ENCODE measurements at regions not wholly inside any gene's neighbourhood (a gene's known extent, or its start where the extent isn't known, plus 50 kb on each side); places are given as distances from the start of the nearest gene placed in this dataset.
A peak's percentile ranks its signal among the peaks of the same experiment; 100 is the strongest.

- H2AFZ ChIP-seq (ENCODE audit: insufficient read depth, low read depth, low read length, poor library complexity, severe bottlenecking): peak overlapping the region; percentile 13
- CTCF ChIA-PET: no interaction called here
Observed at GRCh38 chr4:36917413-36917812, 327.1 kb upstream of the NWD2 start.

GRCh38 chr4:36919721-36920120 lies 324.8 kb upstream of the NWD2 start:
- ChIA-PET POLR2A (no interaction called here), CTCF (no interaction called here)
- DNase-seq: no peak
- TF ChIP-seq CTCF (IDR thresholded peaks at IDR 0.05) (no peak), EZH2 (IDR thresholded peaks at IDR 0.05; ENCODE audit: borderline replicate concordance, insufficient read depth, low read depth, low read length, poor library complexity, severe bottlenecking) (no peak)
- H3K27me3 Mint-ChIP-seq: no peaks in the 10 kb centered on the region
- Histone ChIP-seq H3K4me3 (ENCODE audit: control extremely low read depth in 1 of 5, extremely low read depth in 1 of 5, insufficient read depth in 1 of 5, low read depth in 2 of 5, low read length in 4 of 5) (no peak overlapping the region), H3K9me3 (ENCODE audit: control extremely low read depth in 1 of 3, control insufficient read depth in 2 of 3, insufficient read depth in 1 of 3, low read length in 2 of 3) (no peaks in the 10 kb centered on the region), H4K20me1 (ENCODE audit: control insufficient read depth, insufficient read depth, low read length, poor library complexity, severe bottlenecking) (no peaks in the 10 kb centered on the region), H3K9ac (ENCODE audit: low read length) (no peak overlapping the region), H2AFZ (ENCODE audit: insufficient read depth, low read depth, low read length, poor library complexity, severe bottlenecking) (no peak overlapping the region), H3K4me2 (replicated peaks; ENCODE audit: low read depth, low read length, poor library complexity, severe bottlenecking) (no peak overlapping the region), H3K79me2 (ENCODE audit: control insufficient read depth, insufficient read depth, low read length) (no peaks in the 10 kb centered on the region), H3K27ac (ENCODE audit: low read length in 2 of 2) (no peak overlapping the region), H3K27me3 (replicated peaks in 1 of 4; ENCODE audit: control extremely low read depth in 1 of 4, control insufficient read depth in 3 of 4, insufficient read depth in 4 of 4, low read length in 3 of 4) (no peaks in the 10 kb centered on the region), H3K36me3 (replicated peaks in 1 of 2; ENCODE audit: control extremely low read depth in 1 of 2, control insufficient read depth in 1 of 2, extremely low read depth in 1 of 2, insufficient read depth in 2 of 2, low read length in 1 of 2) (no peaks in the 10 kb centered on the region), H3K4me1 (ENCODE audit: control insufficient read depth in 2 of 2, insufficient read depth in 2 of 2, low read length in 2 of 2) (no peaks in the 10 kb centered on the region)
- WGBS (ENCODE audit: insufficient coverage): no CpG with 5 or more reads among the region's 2 CpGs
- no peak overlapping the region for H3K27ac Mint-ChIP-seq
- intact Hi-C loops (cut with micrococcal nuclease): no loop called here
- H3K4me1 Mint-ChIP-seq: peaks cover 4% of the 10 kb centered on the region
- no peak overlapping the region for H3K4me3 Mint-ChIP-seq
- no peaks in the 10 kb centered on the region for H3K9me3 Mint-ChIP-seq (ENCODE audit: insufficient read depth)
- no peak for ATAC-seq (ENCODE audit: low read depth)

More at GRCh38 chr4:36917413-36917812, 327.1 kb upstream of the NWD2 start:
- POLR2A ChIA-PET: no interaction called here
- Histone ChIP-seq H3K27ac (ENCODE audit: low read length in 2 of 2) (no peak overlapping the region), H3K4me3 (ENCODE audit: control extremely low read depth in 1 of 5, extremely low read depth in 1 of 5, insufficient read depth in 1 of 5, low read depth in 2 of 5, low read length in 4 of 5) (no peak overlapping the region), H3K4me1 (ENCODE audit: control insufficient read depth in 2 of 2, insufficient read depth in 2 of 2, low read length in 2 of 2) (no peaks in the 10 kb centered on the region), H3K27me3 (replicated peaks in 1 of 4; ENCODE audit: control extremely low read depth in 1 of 4, control insufficient read depth in 3 of 4, insufficient read depth in 4 of 4, low read length in 3 of 4) (no peaks in the 10 kb centered on the region), H3K4me2 (replicated peaks; ENCODE audit: low read depth, low read length, poor library complexity, severe bottlenecking) (no peak overlapping the region), H4K20me1 (ENCODE audit: control insufficient read depth, insufficient read depth, low read length, poor library complexity, severe bottlenecking) (no peaks in the 10 kb centered on the region), H3K9ac (ENCODE audit: low read length) (no peak overlapping the region), H3K79me2 (ENCODE audit: control insufficient read depth, insufficient read depth, low read length) (no peaks in the 10 kb centered on the region), H3K36me3 (replicated peaks in 1 of 2; ENCODE audit: control extremely low read depth in 1 of 2, control insufficient read depth in 1 of 2, extremely low read depth in 1 of 2, insufficient read depth in 2 of 2, low read length in 1 of 2) (no peaks in the 10 kb centered on the region), H3K9me3 (ENCODE audit: control extremely low read depth in 1 of 3, control insufficient read depth in 2 of 3, insufficient read depth in 1 of 3, low read length in 2 of 3) (no peaks in the 10 kb centered on the region)
- H3K27ac Mint-ChIP-seq: no peak overlapping the region
- H3K27me3 Mint-ChIP-seq: no peaks in the 10 kb centered on the region
- WGBS (ENCODE audit: insufficient coverage): no CpG with 5 or more reads among the region's 6 CpGs
- ATAC-seq (ENCODE audit: low read depth): no peak
- no peaks in the 10 kb centered on the region for H3K9me3 Mint-ChIP-seq (ENCODE audit: insufficient read depth)
- no peak for DNase-seq
- intact Hi-C loops (cut with micrococcal nuclease): no loop called here
- peaks cover 4% of the 10 kb centered on the region for H3K4me1 Mint-ChIP-seq
- H3K4me3 Mint-ChIP-seq: peak overlapping the region; percentile 2
- no peak for TF ChIP-seq EZH2 (IDR thresholded peaks at IDR 0.05; ENCODE audit: borderline replicate concordance, insufficient read depth, low read depth, low read length, poor library complexity, severe bottlenecking)
- no peak for TF ChIP-seq CTCF (IDR thresholded peaks at IDR 0.05)

Measured in B cell (primary cell).